Esophagus muscularis mucosa (tissue), 4 donors: ENCODE measurements at regions not wholly inside any gene's neighbourhood (a gene's known extent, or its start where the extent isn't known, plus 50 kb on each side); places are given as distances from the start of the nearest gene placed in this dataset.

Source experiments
- DNase-seq: peaks from one replicate; pipeline ENCODE4 v3.0.0-alpha.2; 2017; ENCODE audit errors: extremely low spot score
- H3K27ac ChIP-seq, 4 donors: fragments of 200-600 bp; sonication (generic); replicated peaks in 1 of 4; 1 replicate in 3 of 4; 2 replicates in 1 of 4; pipeline ENCODE4 v1.5.1; 2016 to 2019; ENCODE audit warnings: mild to moderate bottlenecking in 1 of 4
- H3K27me3 ChIP-seq, 4 donors: fragments of 200-600 bp; sonication (generic); one replicate each; pipeline versions ENCODE4 v1.5.1 to v1.6.0; 2016 to 2019
- H3K36me3 ChIP-seq, 4 donors: fragments of 200-600 bp; sonication (generic); one replicate each; pipeline ENCODE4 v1.5.1; 2016 to 2019
- H3K4me1 ChIP-seq, 4 donors: fragments of 200-600 bp; sonication (generic); one replicate each; pipeline ENCODE4 v1.5.1; 2016 to 2019
- H3K4me3 ChIP-seq, 4 donors: fragments of 200-600 bp; sonication (generic); 1 replicate in 2 of 4; 2 replicates in 2 of 4; pipeline ENCODE4 v1.5.1; 2016 to 2019; ENCODE audit warnings: mild to moderate bottlenecking in 4 of 4, moderate library complexity in 1 of 4
- H3K9me3 ChIP-seq, 4 donors: fragments of 200-600 bp; sonication (generic); 1 replicate in 3 of 4; 2 replicates in 1 of 4; pipeline ENCODE4 v1.5.1; 2016 to 2019
- EP300 ChIP-seq: sonication (generic); formaldehyde crosslinking; IDR thresholded peaks from one replicate; pipeline ENCODE4 v1.6.1; 2017; ENCODE audit warnings: antibody characterized with exemption
- POLR2A ChIP-seq: fragments of 450-650 bp; IDR thresholded peaks from one replicate; pipeline ENCODE4 v1.6.1; 2017; ENCODE audit warnings: antibody characterized with exemption, moderate library complexity, mild to moderate bottlenecking, low read depth
- POLR2AphosphoS5 ChIP-seq, 2 donors: sonication (generic); formaldehyde crosslinking; IDR thresholded peaks; one replicate each; pipeline ENCODE4 v1.6.1; 2017; ENCODE audit warnings: antibody characterized with exemption in 2 of 2
- WGBS: methylation state at CpG from one replicate; pipeline ENCODE4 v1.1.5; 2018; 5-methylcytosine and 5-hydroxymethylcytosine counted together
- intact Hi-C: fragments of 100-400 bp; cut with DNase I; formaldehyde crosslinking; loops from one replicate; pipeline ENCODE4 v1.15.1; 2023
- TF ChIP-seq, protein P1 (sequence below), 3 experiments: fragments of 200-600 bp in 2 of 3; fragments of 450-650 bp in 1 of 3; sonication (generic) in 2 of 3; IDR thresholded peaks; one replicate each; pipeline ENCODE4 v1.5.1; 2017 to 2019; ENCODE audit warnings: antibody characterized with exemption in 3 of 3, mild to moderate bottlenecking in 2 of 3, moderate library complexity in 1 of 3

DNA sequence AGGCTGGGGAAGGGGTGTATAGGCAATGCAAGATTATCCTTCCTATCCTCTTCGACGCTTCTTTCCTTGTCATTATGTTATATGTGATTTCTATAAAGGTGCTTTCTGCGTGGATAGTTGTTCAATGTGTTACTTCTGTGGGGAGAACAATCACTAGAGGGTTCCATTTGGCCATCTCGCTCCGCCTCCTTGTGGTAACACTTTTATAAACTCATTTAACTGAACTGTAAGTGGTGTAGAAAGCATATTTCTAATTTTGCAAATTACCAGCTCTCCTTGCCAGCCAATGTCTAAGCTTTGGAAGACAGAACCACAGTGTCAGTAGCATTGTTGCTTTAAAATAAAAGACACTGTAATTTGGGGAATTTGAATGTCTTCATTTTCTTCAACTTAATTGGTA, 1093.7 kb upstream of the MIR17HG start:
- intact Hi-C loops: no loop called here
- Histone ChIP-seq H3K4me3 (no peak overlapping the region), H3K27ac (no peak overlapping the region), H3K4me1 (no peaks in the 10 kb centered on the region), H3K9me3 (peaks cover 0 to 17% (median 2%) of the 10 kb centered on the region in 4 donors), H3K36me3 (no peaks in the 10 kb centered on the region), H3K27me3 (no peaks in the 10 kb centered on the region)
- no peak for DNase-seq
- WGBS: 91% methylated on average over 5 of the region's 5 CpGs
- TF ChIP-seq, protein P1, sequence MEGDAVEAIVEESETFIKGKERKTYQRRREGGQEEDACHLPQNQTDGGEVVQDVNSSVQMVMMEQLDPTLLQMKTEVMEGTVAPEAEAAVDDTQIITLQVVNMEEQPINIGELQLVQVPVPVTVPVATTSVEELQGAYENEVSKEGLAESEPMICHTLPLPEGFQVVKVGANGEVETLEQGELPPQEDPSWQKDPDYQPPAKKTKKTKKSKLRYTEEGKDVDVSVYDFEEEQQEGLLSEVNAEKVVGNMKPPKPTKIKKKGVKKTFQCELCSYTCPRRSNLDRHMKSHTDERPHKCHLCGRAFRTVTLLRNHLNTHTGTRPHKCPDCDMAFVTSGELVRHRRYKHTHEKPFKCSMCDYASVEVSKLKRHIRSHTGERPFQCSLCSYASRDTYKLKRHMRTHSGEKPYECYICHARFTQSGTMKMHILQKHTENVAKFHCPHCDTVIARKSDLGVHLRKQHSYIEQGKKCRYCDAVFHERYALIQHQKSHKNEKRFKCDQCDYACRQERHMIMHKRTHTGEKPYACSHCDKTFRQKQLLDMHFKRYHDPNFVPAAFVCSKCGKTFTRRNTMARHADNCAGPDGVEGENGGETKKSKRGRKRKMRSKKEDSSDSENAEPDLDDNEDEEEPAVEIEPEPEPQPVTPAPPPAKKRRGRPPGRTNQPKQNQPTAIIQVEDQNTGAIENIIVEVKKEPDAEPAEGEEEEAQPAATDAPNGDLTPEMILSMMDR (IDR thresholded peaks at IDR 0.05): no peak
- TF ChIP-seq POLR2AphosphoS5 (IDR thresholded peaks at IDR 0.05): no peak
- TF ChIP-seq POLR2A: no peak
- no peak for TF ChIP-seq EP300

DNA sequence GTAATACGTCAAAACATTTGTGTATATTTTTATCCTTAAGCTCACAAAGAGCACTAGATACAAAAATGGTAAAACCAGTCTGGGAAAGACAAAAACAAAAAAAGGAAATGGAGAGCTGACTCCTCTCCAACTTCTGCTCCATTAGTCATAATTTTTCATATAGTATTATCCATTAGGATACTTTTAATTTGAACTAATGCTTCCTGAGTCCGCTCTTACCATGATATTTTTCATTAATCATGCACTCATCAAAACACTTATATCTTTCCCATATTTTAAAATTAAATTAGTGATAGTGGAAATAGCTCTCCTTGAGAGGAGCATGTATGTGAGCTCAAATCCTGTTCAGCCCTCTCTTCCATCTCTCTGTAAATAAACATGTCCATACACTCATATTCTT, 1093.0 kb upstream of the MIR17HG start:
- intact Hi-C loops: no loop called here
- H3K9me3 ChIP-seq: peaks cover 0 to 17% (median 2%) of the 10 kb centered on the region in 4 donors
- no peaks in the 10 kb centered on the region for H3K4me1 ChIP-seq
- H3K36me3 ChIP-seq: no peaks in the 10 kb centered on the region
- WGBS: 75% methylated on average over 2 of the region's 2 CpGs
- TF ChIP-seq POLR2A: no peak
- no peak for TF ChIP-seq EP300
- TF ChIP-seq, protein P1 (IDR thresholded peaks at IDR 0.05): no peak
- no peak for TF ChIP-seq POLR2AphosphoS5 (IDR thresholded peaks at IDR 0.05)
- no peak overlapping the region for H3K27ac ChIP-seq
- DNase-seq: no peak
- H3K4me3 ChIP-seq: no peak overlapping the region
- H3K27me3 ChIP-seq: no peaks in the 10 kb centered on the region

DNA sequence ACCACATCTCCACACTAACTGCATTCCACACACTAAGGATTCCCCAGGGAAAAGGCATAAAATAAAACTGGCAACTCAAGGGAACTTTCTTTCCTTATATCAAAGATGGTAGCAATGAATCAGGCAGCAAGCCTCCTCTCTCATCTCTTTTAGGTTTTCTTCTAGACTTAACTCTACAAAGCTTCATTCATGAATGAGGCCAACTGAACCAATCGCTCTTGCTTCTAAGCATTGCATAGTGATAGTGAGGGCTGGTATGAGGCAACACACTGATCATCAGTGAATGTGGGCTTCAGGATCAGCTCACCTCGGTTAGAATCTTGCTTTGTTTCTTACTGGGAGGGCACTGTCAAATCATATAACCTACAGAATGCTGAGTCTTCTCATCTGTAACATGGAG, 1090.7 kb upstream of the MIR17HG start:
- Histone ChIP-seq H3K36me3 (no peaks in the 10 kb centered on the region), H3K9me3 (peaks cover 0 to 16% (median 2%) of the 10 kb centered on the region in 4 donors), H3K4me3 (no peak overlapping the region), H3K27me3 (no peaks in the 10 kb centered on the region), H3K4me1 (no peaks in the 10 kb centered on the region), H3K27ac (no peak overlapping the region)
- 90% methylated on average over 2 of the region's 2 CpGs for WGBS
- no peak for TF ChIP-seq POLR2A
- TF ChIP-seq POLR2AphosphoS5 (IDR thresholded peaks at IDR 0.05): no peak
- TF ChIP-seq, protein P1 (IDR thresholded peaks at IDR 0.05): no peak
- no peak for TF ChIP-seq EP300
- intact Hi-C loops: no loop called here
- DNase-seq: no peak

DNA sequence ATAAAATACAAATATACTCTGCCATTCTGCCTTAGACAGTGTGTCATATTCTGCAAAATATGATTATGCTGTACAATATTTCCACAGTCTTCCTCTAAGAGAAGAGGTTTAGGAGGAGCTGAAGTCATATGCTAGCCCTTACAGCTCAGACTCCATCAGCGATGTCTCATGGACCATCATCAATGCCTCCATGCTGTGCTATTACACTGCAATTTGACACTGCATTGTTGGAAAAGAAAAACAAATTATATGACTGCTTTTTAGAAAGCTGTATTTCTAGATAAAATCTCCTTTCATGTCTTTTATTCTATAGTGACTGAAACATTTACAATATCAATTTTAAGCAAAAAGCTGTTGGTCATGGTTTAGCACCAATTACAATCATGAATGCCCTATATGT, 1089.4 kb upstream of the MIR17HG start:
- TF ChIP-seq EP300: no peak
- TF ChIP-seq, protein P1 (IDR thresholded peaks at IDR 0.05): no peak
- no peak for TF ChIP-seq POLR2AphosphoS5 (IDR thresholded peaks at IDR 0.05)
- TF ChIP-seq POLR2A: no peak
- intact Hi-C loops: no loop called here
- 90% methylated on average over 1 of the region's 1 CpG for WGBS
- Histone ChIP-seq H3K27ac (no peak overlapping the region), H3K4me1 (no peaks in the 10 kb centered on the region), H3K4me3 (no peak overlapping the region), H3K27me3 (no peaks in the 10 kb centered on the region), H3K36me3 (no peaks in the 10 kb centered on the region), H3K9me3 (peaks cover 0 to 3% (median 0%) of the 10 kb centered on the region in 4 donors)
- no peak for DNase-seq

DNA sequence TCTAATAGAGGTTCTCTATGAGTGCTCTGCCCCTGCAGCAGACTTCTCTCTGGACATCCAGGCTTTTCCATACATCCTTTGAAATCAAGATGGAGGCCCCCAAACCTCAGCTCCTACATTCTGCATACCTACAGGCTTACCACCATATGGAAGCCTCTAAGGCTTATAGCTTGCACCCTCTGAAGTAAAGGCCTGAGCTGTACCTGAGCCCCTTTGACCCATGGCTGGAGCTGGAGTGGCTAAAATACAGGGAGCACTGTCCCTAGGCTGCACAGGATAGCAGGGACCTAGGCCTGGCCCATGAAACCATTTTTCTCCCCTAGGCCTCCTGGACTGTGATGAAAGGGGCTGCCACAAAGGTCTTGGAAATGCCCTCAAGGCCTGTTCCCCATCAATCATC, 1086.1 kb upstream of the MIR17HG start:
- no peak for DNase-seq
- Histone ChIP-seq H3K36me3 (no peaks in the 10 kb centered on the region), H3K27me3 (no peaks in the 10 kb centered on the region), H3K27ac (no peak overlapping the region), H3K9me3 (no peaks in the 10 kb centered on the region), H3K4me3 (no peak overlapping the region), H3K4me1 (no peaks in the 10 kb centered on the region)
- intact Hi-C loops: no loop called here
- TF ChIP-seq EP300 (no peak), POLR2AphosphoS5 (IDR thresholded peaks at IDR 0.05) (no peak), POLR2A (no peak)
- TF ChIP-seq, protein P1 (IDR thresholded peaks at IDR 0.05): no peak
